Amygdala (tissue), 56 donors: ENCODE measurements at regions not wholly inside any gene's neighbourhood (a gene's known extent, or its start where the extent isn't known, plus 50 kb on each side); places are given as distances from the start of the nearest gene placed in this dataset.
"Not testable (repeated sequence)": the region's sequence is repeated elsewhere in the genome, so short reads cannot be mapped to it uniquely, and the experiment has no call there.

ENCODE experiments used
- DNase-seq, 56 donors: peaks; one replicate each; lab custom pipeline; 2025; lab: John Stamatoyannopoulos, UW

GRCh38 chr10:26355241-26355640 is 82.9 kb upstream of the APBB1IP start:
- no peak for DNase-seq

GRCh38 chr10:26357203-26357602 is 80.9 kb upstream of the APBB1IP start:
- DNase-seq: no peak

- no peak for DNase-seq
Observed at GRCh38 chr10:26358071-26358470, 80.1 kb upstream of the APBB1IP start.

GRCh38 chr10:26359670-26360069 is 78.5 kb upstream of the APBB1IP start:
- DNase-seq: no peak

GRCh38 chr10:26361351-26361750 is 76.8 kb upstream of the APBB1IP start:
- no peak for DNase-seq

GRCh38 chr10:26361971-26362370 is 76.2 kb upstream of the APBB1IP start:
- DNase-seq: no peak

GRCh38 chr10:26365681-26366358 is 72.3 kb upstream of the APBB1IP start:
- no peak for DNase-seq

GRCh38 chr10:26367035-26367434 is 71.1 kb upstream of the APBB1IP start:
- DNase-seq: not testable (repeated sequence)

- DNase-seq: no peak
Observed at GRCh38 chr10:26367771-26368170, 70.4 kb upstream of the APBB1IP start.

GRCh38 chr10:26368463-26368862 is 69.7 kb upstream of the APBB1IP start:
- no peak for DNase-seq

- no peak for DNase-seq
Observed at GRCh38 chr10:26372513-26373354, 65.4 kb upstream of the APBB1IP start.

- peak in 1 of 56 donors; percentile 11 for DNase-seq
Observed at GRCh38 chr10:26374426-26374825, 63.7 kb upstream of the APBB1IP start.

- DNase-seq: not testable (repeated sequence)
Observed at GRCh38 chr10:26377224-26377810, 60.8 kb upstream of the APBB1IP start.

GRCh38 chr10:26378861-26379294 is 59.3 kb upstream of the APBB1IP start:
- DNase-seq: no peak

- DNase-seq: no peak
Observed at GRCh38 chr10:26380815-26381214, 57.3 kb upstream of the APBB1IP start.

GRCh38 chr10:26381986-26382385 is 56.2 kb upstream of the APBB1IP start:
- no peak for DNase-seq

- DNase-seq: no peak
Observed at GRCh38 chr10:26384600-26384999, 53.5 kb upstream of the APBB1IP start.

- no peak for DNase-seq
Observed at GRCh38 chr10:26385443-26385842, 52.7 kb upstream of the APBB1IP start.

- no peak for DNase-seq
Observed at GRCh38 chr10:26386781-26387180, 51.4 kb upstream of the APBB1IP start.
